ENCODE measurements at regions not wholly inside any gene's neighbourhood (a gene's known extent, or its start where the extent isn't known, plus 50 kb on each side); places are given as distances from the start of the nearest gene placed in this dataset.
"Not testable (repeated sequence)": the region's sequence is repeated elsewhere in the genome, so short reads cannot be mapped to it uniquely, and the experiment has no call there.

GRCh38 chr4:45471335-45471734 is 652.5 kb downstream of the GABRG1 start:
- DNase-seq: no peak

GRCh38 chr4:45467157-45467556 is 656.7 kb downstream of the GABRG1 start:
- no peak for DNase-seq

DNA sequence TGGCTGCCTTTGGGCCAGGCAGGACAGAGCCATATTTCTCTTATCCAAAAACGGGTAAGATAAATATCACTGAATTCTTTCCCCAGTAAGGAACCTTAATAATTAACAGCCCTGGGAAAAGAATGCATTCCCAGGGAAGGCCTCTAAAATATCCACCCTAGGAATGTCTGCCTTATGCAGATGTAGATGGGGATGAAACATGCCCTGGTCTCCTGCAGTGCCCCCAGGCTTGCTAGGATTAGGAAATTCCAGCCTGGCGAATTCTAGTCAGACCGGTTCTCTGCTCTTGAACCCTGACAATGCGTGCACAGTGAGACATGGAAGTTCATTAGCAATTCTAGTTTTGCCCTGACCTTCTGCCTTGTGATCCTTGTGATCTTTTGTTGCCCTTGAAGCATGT is 663.7 kb downstream of the GABRG1 start:
- DNase-seq: not testable (repeated sequence)

DNA sequence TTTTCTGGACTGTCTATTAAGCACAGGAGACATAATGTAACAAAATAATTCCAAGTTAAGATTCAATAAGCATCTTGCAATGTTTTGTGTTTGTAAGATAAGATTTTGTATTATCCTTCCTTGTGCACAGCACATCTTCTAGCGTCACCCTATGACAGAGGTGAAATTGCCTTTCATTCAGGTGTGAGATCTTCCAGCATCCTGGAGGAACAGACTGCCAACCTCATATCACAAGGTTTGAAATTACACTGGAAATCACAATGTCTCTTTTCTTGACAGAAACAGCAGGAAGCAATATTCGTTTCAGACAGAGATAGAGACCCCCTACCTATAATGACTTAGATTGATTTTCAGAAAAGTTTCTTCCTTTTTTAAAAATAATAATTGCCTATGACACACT is 668.6 kb downstream of the GABRG1 start:
- DNase-seq: no peak

DNA sequence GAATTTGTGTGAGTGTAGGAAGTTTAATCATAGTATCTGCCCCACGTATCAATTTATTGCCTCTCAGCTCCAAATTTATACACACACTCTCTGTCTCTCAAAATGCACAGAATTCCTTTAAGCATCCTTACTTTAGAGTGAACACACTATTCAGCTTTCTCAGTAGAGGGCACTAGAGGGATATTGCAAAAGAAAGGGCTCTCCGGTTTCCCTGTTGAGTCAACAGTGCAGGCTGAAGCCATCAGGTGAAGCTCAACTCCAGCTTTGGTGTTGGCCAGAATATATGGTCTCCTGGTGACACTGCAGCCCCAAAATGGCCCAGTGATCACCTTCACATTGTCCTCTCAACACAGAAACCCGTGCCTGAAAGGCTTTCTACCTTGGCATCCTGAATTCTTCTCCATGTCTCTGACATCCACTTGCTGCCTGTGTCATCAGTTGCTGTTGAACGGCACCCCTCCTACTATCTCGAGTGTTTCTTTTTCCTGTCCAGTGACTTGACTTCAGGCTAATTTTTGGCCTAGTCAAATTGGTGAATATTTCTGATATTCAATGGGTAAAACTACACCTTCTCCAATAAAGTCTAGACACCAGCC is 670.5 kb downstream of the GABRG1 start:
- DNase-seq: peak; percentile 71

- DNase-seq: peak; percentile 24
Observed at GRCh38 chr4:45442466-45442865, 681.4 kb downstream of the GABRG1 start.

DNA sequence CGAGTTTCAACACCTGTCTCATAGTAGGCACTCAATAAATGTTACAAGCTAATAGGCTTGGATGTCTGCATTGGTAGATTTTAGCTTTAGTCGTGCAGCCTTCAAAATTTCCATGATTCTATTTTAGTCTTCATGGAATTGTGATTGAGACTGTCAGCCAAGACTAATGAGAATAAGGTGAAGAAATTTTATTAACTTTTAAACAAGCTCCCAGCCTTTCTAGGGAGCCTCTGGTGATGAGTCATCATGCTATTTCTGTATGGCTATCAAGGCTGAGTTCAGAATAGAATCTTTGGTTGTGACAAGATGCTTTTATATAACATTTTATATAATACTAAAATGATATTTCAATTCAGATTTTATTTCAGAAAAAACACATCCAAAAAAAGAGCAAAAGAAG is 685.8 kb downstream of the GABRG1 start:
- DNase-seq: no peak

GRCh38 chr4:45437381-45437780 is 686.5 kb downstream of the GABRG1 start:
- no peak for DNase-seq

GRCh38 chr4:45425135-45425534 is 698.7 kb downstream of the GABRG1 start:
- DNase-seq: no peak

- no peak for DNase-seq
Observed at GRCh38 chr4:45423896-45424295, 697.5 kb upstream of the GNPDA2 start.

DNA sequence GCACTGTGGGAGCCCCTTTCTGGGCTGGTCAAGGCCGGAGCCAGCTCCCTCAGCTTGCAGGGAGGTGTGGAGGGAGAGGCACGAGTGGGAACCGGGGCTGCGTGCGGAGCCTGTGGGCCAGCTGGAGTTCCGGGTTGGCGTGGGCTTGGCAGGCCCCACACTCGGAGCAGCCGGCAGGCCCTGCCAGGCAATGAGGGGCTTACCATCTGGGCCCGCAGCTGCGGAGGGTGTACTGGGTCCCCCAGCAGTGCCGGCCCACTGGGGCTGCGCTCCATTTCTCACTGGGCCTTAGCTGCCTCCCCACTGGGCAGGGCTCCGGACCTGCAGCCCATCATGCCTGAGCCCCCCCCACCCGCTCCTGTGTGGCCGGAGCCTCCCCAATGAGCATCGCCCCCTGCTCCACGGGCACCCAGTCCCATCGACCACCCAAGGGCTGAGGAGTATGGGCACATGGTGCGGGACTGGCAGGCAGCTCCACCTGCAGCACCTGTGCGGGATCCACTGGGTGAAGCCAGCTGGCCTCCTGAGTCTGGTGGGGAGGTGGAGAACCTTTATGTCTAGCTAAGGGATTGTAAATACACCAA is 693.8 kb upstream of the GNPDA2 start:
- DNase-seq: not testable (repeated sequence)

DNA sequence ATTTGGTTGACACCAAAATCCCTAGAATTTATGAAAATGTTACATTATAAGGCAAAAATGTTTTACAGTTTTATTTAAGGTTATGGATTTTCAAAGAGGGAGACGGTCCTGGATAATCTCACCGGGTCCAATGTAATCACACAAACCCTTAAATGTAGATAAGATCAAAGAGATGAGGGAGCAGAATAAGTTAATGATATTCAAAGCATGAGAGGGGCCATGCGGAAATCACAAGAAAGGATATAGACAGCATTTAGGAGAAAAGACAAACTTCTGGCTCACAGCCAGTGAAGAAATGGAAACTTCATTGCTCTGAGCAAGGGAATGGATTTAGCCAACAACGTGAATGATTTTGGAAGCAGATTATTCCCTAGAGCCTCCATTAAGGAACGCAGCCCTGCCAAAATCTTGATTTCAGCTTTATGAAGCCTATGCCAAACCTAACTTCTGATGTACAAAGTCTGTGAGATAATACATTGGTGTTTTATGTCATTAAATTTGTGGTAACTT is 684.4 kb upstream of the GNPDA2 start:
- no peak for DNase-seq

GRCh38 chr4:45409536-45409935 is 683.2 kb upstream of the GNPDA2 start:
- no peak for DNase-seq

DNA sequence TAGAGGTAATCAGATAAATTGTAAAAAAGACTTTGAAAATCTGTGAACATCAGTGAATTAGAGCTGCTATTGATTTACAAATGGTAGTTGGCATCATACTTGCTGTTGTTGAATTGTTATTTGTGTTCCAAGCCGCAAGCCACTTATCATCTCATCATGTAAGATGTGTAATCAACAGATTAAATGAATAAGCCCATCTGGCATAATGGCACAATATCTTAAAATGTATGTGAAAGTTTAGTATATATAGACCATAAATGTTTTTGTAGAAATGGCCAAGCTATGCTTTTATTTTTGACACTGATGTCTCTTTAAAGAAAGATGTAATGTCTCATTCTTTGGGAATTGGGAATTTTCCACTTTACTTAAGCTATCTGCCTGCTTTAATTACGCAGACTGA is 682.6 kb upstream of the GNPDA2 start:
- no peak for DNase-seq

GRCh38 chr4:45399116-45399515 is 672.8 kb upstream of the GNPDA2 start:
- DNase-seq: no peak

- DNase-seq: no peak
Observed at GRCh38 chr4:45385306-45385705, 659.0 kb upstream of the GNPDA2 start.

GRCh38 chr4:45370408-45370807 is 644.1 kb upstream of the GNPDA2 start:
- DNase-seq: peak; percentile 24

DNA sequence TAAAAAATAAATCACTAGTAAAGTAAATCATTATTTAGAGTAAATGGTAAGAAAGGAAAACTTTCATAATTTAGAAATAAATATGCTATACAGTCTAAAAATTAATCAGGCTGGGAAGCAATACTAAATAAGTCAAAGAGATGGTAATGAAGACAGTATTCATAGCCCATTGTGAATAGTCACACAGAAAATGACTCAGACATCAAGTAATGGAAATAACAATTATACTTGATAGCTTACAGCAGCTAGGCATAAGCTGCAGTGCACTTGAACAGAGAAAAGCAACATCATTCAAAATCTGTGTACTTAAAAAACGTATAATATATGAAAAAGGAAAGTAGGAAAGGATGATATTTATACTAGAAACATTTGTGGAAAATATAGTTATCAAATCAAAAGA is 642.5 kb upstream of the GNPDA2 start:
- no peak for DNase-seq

DNA sequence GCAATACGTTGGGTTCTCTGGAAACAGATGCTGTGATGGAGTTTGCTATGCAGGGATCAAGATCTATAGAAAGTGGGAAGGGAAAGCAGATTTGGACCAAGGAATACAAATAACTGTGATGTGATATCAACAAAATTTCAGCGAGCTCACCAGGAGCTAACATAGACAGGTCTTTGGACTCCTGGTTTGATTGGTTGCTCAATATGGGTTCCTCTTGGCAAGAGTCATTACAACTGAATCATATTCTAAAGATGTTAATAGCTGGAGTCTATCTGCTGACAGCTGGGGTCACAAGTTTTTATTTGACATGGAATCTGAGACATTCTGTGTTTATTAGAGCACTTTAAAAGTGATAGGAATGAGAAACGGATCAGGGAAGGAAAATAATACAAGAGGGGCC is 637.6 kb upstream of the GNPDA2 start:
- no peak for DNase-seq

- no peak for DNase-seq
Observed at GRCh38 chr4:45358573-45359506, 632.5 kb upstream of the GNPDA2 start.

DNA sequence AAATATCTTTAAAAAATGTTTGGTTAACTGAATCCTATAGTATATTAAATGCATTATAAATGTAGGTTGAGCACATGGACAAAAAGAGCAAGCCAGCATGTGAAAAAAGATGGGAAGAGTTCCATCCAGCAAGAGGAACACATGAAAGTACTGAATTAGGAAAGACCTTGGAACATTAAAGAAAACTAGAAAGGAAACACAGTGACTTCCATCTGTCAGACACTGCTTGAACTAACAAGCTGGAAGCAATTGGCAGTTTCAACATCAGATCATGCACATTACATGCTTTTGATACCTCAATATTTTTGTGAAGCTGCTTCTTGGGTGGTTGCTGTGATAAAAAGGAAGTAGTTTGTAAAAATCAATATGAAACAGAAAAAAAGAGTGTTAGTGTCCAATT is 626.8 kb upstream of the GNPDA2 start:
- no peak for DNase-seq

- peak; percentile 14 for DNase-seq
Observed at GRCh38 chr4:45350438-45350837, 624.1 kb upstream of the GNPDA2 start.

DNA sequence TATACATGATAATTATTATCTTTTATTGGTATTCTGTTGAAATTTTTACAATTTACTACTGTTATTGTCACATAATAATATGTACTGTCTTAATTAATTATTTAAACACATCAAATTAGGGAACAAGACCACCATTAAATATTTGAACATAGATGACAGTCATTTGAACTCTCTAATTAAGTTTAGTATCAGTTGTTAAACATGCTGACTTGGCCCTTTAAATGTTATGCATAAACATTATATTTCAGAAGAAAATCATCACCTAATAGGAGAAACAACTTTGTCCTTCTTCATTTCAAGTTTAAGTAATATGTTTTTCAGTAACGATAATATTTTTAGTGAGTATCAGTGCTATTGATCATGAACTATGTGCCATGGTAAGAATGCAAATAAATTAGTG is 623.5 kb upstream of the GNPDA2 start:
- DNase-seq: no peak
